Breast epithelium (tissue), 3 donors: ENCODE measurements at regions not wholly inside any gene's neighbourhood (a gene's known extent, or its start where the extent isn't known, plus 50 kb on each side); places are given as distances from the start of the nearest gene placed in this dataset.

Source experiments
- CTCF ChIP-seq, 3 donors: fragments of 450-650 bp; IDR thresholded peaks; one replicate each; pipeline ENCODE4 v1.5.1; 2016 to 2017; ENCODE audit warnings: antibody characterized with exemption in 3 of 3, mild to moderate bottlenecking in 3 of 3, moderate library complexity in 3 of 3
- POLR2A ChIP-seq: fragments of 450-650 bp; IDR thresholded peaks from one replicate; pipeline ENCODE4 v1.6.1; 2016; ENCODE audit warnings: antibody characterized with exemption, mild to moderate bottlenecking, moderate library complexity
- POLR2AphosphoS5 ChIP-seq, 3 donors: sonication (generic); formaldehyde crosslinking; IDR thresholded peaks; one replicate each; pipeline ENCODE4 v1.6.1; 2017; ENCODE audit warnings: antibody characterized with exemption in 3 of 3

DNA sequence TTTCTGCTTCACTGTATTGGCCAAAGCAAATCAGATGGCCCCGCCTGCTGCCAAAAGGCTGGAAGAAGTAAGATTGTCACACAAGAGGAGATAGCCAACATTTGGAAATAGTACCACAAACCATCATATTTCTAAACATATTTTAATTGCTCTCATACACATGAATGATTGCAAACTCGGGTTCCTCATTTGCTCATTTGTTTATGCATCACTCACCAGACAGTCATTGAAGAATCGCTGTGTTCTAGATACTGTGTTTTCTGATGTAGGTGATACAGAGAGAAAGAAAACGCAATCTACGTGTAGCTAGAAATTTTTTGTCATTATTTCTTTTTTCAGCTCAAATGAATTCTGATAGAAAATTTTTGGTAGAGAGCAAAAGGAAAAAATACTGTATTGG, 1103.4 kb downstream of the TSN start:
- TF ChIP-seq CTCF (IDR thresholded peaks at IDR 0.05) (no peak), POLR2A (no peak), POLR2AphosphoS5 (IDR thresholded peaks at IDR 0.05) (no peak)
